ENCODE measurements at regions not wholly inside any gene's neighbourhood (a gene's known extent, or its start where the extent isn't known, plus 50 kb on each side); places are given as distances from the start of the nearest gene placed in this dataset.

DNA sequence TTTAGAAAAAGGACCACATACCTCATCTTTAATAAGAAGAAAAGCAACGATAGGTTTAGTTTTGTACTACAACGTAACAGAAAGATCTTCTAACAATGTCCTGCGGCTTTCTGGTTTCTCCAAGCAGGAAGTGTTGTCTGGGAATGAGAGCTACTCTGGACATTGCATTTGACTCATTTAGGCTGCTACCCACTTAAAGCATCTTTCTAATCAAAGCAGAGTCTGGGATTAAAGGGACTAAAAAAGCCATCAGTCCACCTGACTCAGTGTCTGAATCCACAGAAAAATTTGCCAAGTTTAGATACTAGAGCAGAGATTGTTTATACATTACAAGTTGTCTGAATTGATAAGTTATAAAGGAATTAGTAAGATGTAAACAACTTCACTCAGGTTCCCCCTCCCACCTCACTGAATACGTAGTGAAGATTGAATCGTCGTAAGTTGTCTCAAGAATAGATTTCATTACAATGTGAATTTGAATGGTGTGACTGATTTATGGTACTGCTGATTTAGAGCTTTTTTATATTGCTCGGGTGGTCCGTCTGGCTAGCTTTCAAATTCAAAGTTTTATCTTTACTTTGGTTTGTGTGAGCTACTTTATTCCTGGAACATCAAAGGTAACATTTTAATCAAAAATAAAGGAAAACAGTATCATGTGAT, 70.2 kb upstream of the SMIM21 start:
- intact Hi-C loops (cut with DNase I) = no loop called here
- no peak for ATAC-seq
- H3K27ac ChIP-seq = no peak overlapping the region

DNA sequence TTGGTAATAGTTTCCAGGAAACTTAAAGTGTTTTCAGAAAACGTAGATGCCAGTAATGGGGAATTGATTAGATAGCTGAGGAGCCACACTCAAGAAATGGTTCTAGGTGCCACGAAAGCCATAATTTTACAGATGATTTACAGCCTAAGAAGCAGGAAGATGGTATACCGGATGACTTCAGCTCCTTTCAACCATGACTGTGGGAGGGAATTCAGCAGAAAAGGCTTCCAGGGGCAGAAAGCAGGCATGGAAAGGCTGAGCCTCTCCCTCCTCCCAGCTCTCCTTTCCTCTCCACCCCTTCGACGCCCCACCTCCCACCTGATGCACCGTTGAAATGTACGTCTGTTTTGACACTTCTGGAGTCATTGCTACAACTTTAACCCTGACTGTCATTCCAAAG, 68.6 kb upstream of the SMIM21 start:
- H3K27me3 ChIP-seq (ENCODE audit: low read depth) = peaks cover 6% of the 10 kb centered on the region
- no peaks in the 10 kb centered on the region for H3K4me1 ChIP-seq
- DNase-seq = no peak
- no peaks in the 10 kb centered on the region for H3K9me3 ChIP-seq
- TF ChIP-seq, protein P1, sequence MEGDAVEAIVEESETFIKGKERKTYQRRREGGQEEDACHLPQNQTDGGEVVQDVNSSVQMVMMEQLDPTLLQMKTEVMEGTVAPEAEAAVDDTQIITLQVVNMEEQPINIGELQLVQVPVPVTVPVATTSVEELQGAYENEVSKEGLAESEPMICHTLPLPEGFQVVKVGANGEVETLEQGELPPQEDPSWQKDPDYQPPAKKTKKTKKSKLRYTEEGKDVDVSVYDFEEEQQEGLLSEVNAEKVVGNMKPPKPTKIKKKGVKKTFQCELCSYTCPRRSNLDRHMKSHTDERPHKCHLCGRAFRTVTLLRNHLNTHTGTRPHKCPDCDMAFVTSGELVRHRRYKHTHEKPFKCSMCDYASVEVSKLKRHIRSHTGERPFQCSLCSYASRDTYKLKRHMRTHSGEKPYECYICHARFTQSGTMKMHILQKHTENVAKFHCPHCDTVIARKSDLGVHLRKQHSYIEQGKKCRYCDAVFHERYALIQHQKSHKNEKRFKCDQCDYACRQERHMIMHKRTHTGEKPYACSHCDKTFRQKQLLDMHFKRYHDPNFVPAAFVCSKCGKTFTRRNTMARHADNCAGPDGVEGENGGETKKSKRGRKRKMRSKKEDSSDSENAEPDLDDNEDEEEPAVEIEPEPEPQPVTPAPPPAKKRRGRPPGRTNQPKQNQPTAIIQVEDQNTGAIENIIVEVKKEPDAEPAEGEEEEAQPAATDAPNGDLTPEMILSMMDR (IDR thresholded peaks at IDR 0.05) = no peak
- no peak overlapping the region for H3K27ac ChIP-seq
- no peak for ATAC-seq
- no peak overlapping the region for H3K4me3 ChIP-seq
- intact Hi-C loops (cut with DNase I) = no loop called here
- H3K36me3 ChIP-seq = no peaks in the 10 kb centered on the region

More for the DNA sequence above, 70.2 kb upstream of the SMIM21 start:
- H3K4me3 ChIP-seq = no peak overlapping the region
- H3K9me3 ChIP-seq = no peaks in the 10 kb centered on the region
- no peak for DNase-seq
- TF ChIP-seq, protein P1 (IDR thresholded peaks at IDR 0.05) = no peak
- H3K27me3 ChIP-seq (ENCODE audit: low read depth) = peaks cover 6% of the 10 kb centered on the region
- H3K36me3 ChIP-seq = no peaks in the 10 kb centered on the region
- no peaks in the 10 kb centered on the region for H3K4me1 ChIP-seq

DNA sequence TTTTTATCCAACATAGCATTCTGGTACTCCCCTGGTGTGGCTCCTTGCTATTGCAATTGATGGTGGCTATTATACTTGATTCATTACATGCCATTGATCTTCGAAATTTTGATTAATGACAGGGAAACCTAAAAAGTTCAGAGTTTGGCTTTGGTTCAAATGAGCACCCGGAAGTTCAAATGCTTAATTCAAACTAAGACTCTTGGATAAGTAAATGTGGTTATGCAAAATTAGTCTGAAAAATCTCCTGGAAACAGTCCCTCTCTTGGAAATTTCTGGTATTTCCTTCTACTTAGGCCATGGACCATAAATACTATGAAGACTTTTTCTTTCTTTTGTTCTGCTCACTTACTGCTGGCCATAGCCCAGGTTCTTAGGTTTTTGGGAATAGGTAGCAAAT, 65.3 kb upstream of the SMIM21 start:
- TF ChIP-seq, protein P1 (IDR thresholded peaks at IDR 0.05) = no peak
- Histone ChIP-seq H3K9me3 (no peaks in the 10 kb centered on the region), H3K36me3 (no peaks in the 10 kb centered on the region), H3K27ac (no peak overlapping the region), H3K27me3 (ENCODE audit: low read depth) (peaks cover 6% of the 10 kb centered on the region), H3K4me1 (no peaks in the 10 kb centered on the region), H3K4me3 (no peak overlapping the region)
- no peak for DNase-seq
- intact Hi-C loops (cut with DNase I) = no loop called here
- no peak for ATAC-seq

DNA sequence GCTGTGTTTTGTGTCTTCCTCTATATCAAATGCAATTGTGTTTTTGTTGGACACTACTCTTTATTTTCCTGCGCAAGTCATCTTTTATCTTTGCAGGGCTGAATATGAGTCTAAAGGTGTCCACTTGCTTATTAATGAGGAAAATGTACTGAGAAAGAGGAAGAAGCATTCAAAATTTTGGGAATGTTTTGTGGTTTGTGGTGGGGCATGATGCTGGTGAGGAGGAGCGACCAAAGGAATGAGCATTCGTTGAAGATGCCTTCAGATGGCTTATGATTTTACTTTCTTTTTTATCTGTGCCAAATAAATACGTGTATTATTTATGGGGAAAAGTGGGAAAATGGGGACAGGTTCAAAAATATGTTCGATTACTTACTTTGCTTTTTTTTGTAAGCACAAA, 63.9 kb upstream of the SMIM21 start:
- TF ChIP-seq, protein P1 (IDR thresholded peaks at IDR 0.05) = no peak
- intact Hi-C loops (cut with DNase I) = no loop called here
- Histone ChIP-seq H3K4me3 (no peak overlapping the region), H3K27ac (no peak overlapping the region), H3K27me3 (ENCODE audit: low read depth) (no peaks in the 10 kb centered on the region), H3K9me3 (no peaks in the 10 kb centered on the region), H3K4me1 (no peaks in the 10 kb centered on the region), H3K36me3 (no peaks in the 10 kb centered on the region)
- DNase-seq (no peak), ATAC-seq (no peak)

DNA sequence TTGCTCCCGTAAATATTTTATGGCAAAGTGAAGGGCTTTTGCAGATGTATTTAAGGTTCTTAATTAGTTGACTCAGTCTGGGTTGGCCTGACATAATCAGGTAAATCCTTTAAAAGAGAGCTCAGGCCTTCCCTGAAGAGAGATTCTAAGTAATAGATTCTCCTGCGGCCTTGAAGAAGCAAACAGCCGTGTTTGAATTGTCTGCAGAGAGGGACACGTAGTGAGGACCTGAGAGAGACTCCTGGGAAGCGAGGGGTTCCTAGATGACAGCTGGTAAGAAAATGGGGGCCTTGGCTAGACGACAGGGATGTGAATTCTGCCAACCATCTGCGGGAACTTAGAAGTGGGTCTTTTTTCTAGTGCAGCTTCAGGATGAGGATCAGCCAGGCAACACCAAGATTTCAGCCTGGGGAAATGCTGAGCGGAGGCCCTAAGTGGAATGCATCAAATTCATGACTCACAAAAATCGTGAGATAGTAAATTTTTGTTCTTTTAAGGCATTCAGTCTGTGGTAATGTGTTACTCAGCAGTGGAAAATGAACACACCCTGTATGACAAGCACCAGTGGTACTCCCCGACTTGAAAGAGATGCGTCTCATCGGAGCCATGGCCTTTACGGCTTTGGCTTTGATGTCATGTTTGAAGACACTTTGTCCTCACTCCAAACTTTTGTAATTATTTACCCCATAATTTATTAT, 62.1 kb upstream of the SMIM21 start:
- intact Hi-C loops (cut with DNase I) = no loop called here
- Histone ChIP-seq H3K4me3 (no peak overlapping the region), H3K36me3 (no peaks in the 10 kb centered on the region), H3K27me3 (ENCODE audit: low read depth) (no peaks in the 10 kb centered on the region), H3K9me3 (no peaks in the 10 kb centered on the region), H3K27ac (no peak overlapping the region), H3K4me1 (no peaks in the 10 kb centered on the region)
- TF ChIP-seq, protein P1 (IDR thresholded peaks at IDR 0.05) = no peak
- ATAC-seq (peak in 1 of 2 donors; percentile 32), DNase-seq (no peak)

Data from lower lobe of right lung (tissue), 2 donors.